A673 (cell line): ENCODE measurements at regions not wholly inside any gene's neighbourhood (a gene's known extent, or its start where the extent isn't known, plus 50 kb on each side); places are given as distances from the start of the nearest gene placed in this dataset.

Source experiments
- CTCF ChIP-seq: fragments of 300-800, 200-600 bp; sonication (generic); conservative IDR thresholded peaks from 2 replicates; pipeline ENCODE4 v1.5.1; 2017; ENCODE audit warnings: low read depth, mild to moderate bottlenecking, antibody characterized with exemption, low read length, moderate library complexity, mixed read lengths
- EZH2 ChIP-seq: fragments of 200-600 bp; sonication (generic); IDR thresholded peaks from 2 replicates; pipeline ENCODE4 v1.6.1; 2017; ENCODE audit warnings: borderline replicate concordance, low read depth, mild to moderate bottlenecking, mixed read lengths, antibody characterized with exemption, low read length; ENCODE audit not compliant: poor library complexity, severe bottlenecking

- TF ChIP-seq EZH2 = no peak
- no peak for TF ChIP-seq CTCF
These were observed 92.0 kb upstream of the CARD11 start for GRCh38 chr7:3135626-3136025.
